AG08395 (cell line): ENCODE measurements at regions not wholly inside any gene's neighbourhood (a gene's known extent, or its start where the extent isn't known, plus 50 kb on each side); places are given as distances from the start of the nearest gene placed in this dataset.
A peak's percentile ranks its signal among the peaks of the same experiment; 100 is the strongest.
"Not testable (repeated sequence)": the region's sequence is repeated elsewhere in the genome, so short reads cannot be mapped to it uniquely, and the experiment has no call there.

Experiments used
- DNase-seq: peaks from one replicate; pipeline ENCODE4 v3.0.0; 2012; ENCODE audit warnings: mixed read lengths, low spot score

DNA sequence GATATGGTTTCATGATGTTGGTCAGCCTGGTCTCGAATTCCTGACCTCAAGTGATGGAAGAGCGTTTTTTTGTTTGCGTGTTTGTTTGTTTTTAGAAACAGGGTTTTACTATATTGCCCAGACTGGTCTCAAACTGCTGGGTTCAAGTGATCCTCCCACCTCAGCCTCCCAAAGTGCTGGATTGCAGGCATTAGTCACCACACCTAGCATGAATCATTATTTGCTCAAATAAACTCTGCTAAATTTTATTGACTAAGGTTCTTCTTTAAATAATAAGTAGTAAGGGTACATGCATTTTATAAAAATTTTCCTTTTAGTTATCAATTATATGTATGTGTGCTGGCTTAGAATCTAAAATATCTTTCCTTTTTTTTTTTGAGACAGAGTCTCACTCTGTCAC is 52.9 kb downstream of the ZBTB9 start:
- no peak for DNase-seq

DNA sequence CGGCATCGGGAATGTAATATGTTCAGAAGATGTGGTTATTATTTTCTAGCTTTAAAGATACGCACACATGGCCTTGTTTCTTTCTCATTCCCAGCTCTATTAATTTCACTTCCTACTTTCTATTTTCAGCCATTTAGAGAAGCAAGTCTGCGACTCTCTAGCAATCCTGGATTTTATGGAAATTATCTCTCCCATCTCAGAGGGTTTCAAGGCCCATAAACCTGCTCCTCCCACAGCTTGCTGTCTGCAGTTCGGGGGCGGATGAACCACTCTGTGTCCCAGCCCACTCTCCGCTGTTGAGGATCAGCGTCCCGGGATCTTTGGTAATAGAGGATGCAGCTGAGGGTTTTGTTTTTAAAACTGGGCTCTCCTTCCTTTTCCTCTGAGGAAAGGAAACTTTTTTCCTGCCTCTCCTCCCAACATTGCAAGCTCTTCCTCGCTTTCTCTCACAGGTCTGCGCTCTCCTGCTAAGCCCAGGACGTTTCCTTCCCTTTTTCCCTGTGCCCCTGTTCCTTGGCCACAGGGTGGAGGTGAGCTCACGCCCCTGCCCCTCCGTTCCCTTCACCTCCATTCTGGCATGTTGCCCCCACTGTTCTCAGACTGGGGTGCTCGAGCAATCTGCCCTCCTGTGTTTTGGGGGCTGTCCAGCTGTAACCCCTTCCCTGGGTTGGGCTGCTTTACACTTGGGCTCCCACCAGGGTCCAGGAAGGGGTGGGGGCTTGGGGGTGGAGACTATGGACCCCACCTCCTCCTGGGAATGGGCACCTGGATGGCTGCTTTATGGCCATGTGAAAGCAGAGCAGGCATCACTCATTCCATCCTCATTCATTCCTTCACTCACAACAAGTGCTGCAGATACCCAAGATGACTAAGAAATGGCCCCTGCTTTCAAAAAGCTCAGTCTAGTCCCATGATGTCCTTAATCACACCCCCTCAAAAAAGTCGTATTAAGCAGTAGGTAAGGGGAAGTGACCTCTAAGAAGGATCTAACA is 54.9 kb downstream of the ZBTB9 start:
- DNase-seq: peak; percentile 18

DNA sequence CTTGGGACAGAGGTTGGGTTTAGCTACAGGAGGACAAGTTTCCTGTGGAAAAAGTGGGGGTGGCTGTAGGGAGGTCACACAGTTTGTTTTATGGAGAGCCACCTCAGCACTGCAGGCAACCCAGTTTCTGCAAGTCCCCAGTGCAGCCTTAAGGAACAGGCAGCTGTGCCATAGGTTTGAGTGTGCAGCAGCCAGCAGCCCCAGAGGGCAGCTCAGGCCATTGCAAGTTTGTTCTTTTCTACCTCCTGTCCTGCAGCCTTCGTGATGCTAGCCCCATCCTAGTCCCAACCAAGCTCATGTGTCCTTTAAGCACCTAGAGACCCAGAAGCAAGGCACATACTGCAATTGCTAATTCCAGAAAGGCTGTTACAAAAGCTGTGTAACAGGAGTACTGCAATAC is 58.8 kb downstream of the ZBTB9 start:
- DNase-seq: no peak

DNA sequence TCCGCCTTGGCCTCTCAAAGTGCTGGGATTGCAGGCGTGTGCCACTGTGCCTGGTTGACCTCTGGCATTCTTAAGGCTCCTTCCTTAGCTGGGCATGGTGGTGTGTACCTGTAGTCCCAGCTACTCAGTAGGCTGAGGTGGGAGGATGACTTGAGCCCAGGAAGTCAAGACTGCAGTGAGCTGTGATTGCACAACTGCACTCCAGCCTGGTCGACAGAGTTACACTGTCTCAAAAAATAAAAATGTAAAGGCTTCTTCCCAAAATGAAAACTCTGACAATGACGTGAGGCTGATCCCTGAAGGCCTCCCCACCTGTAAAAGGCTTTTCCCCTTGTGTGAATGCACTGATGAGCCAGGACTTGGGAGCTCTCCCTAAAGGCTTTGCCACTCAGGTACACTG is 62.4 kb downstream of the ZBTB9 start:
- no peak for DNase-seq

DNA sequence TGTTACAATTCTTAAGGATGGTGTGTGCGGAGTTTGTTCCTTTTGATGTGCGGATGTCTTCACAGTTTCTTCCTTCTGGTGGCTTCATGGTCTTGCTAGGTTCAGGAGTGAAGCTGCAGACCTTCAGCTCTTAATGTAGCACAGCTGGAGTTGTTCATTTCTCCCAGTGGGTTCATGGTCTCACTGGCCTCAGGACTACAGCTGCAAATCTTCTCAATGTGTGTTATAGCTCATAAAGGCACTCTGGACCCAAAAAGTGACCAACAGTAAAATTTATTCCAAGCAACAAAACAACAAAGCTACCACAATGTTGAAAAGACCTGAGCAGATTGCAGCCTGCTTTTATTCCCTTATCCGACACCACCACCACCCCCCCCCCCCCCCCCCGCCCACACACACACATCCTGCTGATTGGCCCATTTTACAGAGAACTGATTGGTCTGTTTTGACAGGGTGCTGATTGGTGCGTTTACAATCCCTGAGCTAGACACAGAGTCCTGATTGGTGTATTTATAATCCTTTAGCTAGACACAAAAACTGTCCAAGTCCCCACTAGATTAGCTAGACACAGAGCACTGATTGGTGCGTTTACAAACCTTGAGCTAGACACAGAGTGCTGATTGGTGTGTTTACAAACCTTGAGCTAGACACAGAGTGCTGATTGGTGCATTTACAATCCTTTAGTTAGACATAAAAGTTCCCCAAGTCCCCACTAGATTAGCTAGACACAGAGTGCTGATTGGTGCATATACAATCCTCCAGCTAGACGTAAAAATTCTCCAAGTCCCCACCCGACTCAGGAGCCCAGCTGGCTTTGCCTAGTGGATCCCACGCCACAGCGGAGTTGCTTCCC is 59.2 kb downstream of the BAK1 start:
- not testable (repeated sequence) for DNase-seq

DNA sequence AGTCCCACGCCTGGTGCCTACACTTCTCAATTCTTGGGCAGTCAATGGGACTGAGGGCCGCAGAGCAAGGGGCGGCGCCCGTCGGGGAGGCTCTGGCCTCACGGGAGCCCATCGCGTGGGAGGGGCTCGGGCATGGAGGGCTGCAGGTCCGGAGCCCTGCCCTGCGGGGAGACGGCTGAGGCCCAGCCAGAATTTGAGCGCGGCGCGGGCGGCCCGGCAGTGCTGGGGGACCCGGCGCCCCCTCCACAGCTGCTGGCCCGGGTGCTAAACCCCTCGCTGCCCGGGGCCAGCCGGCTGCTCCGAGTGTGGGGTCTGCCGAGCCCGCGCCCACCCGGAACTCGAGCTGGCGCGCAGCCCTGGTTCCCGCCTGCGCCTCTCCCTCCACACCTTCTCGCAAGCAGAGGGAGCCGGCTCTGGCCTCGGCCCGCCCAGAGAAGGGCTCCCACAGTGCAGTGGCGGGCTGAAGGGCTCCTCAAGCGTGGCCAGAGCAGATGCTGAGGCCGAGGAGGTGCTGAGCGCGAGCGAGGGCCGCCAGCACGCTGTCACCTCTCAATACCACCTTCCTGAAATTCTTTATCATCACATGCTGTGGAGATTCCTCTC is 58.5 kb downstream of the BAK1 start:
- no peak for DNase-seq
